GM19025 (cell line): ENCODE measurements at regions not wholly inside any gene's neighbourhood (a gene's known extent, or its start where the extent isn't known, plus 50 kb on each side); places are given as distances from the start of the nearest gene placed in this dataset.
A peak's percentile ranks its signal among the peaks of the same experiment; 100 is the strongest.
"Not testable (repeated sequence)": the region's sequence is repeated elsewhere in the genome, so short reads cannot be mapped to it uniquely, and the experiment has no call there.

Source experiments
- ATAC-seq: cut with Tn5 transposase; IDR thresholded peaks from one replicate; pipeline ENCODE4 v1.9.1; 2021; ENCODE audit warnings: mild to moderate bottlenecking, low read depth, moderate library complexity; ENCODE audit not compliant: unreplicated experiment

GRCh38 chr2:104904889-104905288 lies 51.0 kb downstream of the POU3F3 start:
- ATAC-seq = no peak

- ATAC-seq = no peak
These were observed 55.4 kb downstream of the POU3F3 start for GRCh38 chr2:104909317-104909716.

GRCh38 chr2:104914509-104914908 lies 60.6 kb downstream of the POU3F3 start:
- ATAC-seq = no peak

- no peak for ATAC-seq
These were observed 61.3 kb downstream of the POU3F3 start for GRCh38 chr2:104915107-104915793.

- ATAC-seq = no peak
These were observed 65.2 kb downstream of the POU3F3 start for GRCh38 chr2:104919127-104919526.

- ATAC-seq = no peak
These were observed 69.8 kb downstream of the POU3F3 start for GRCh38 chr2:104923665-104924064.

GRCh38 chr2:104929663-104930062 lies 75.7 kb downstream of the POU3F3 start:
- ATAC-seq = no peak

- no peak for ATAC-seq
These were observed 76.8 kb downstream of the POU3F3 start for GRCh38 chr2:104930732-104931131.

- no peak for ATAC-seq
These were observed 78.3 kb downstream of the POU3F3 start for GRCh38 chr2:104932243-104932642.

GRCh38 chr2:104933151-104933917 lies 79.4 kb downstream of the POU3F3 start:
- ATAC-seq = no peak

GRCh38 chr2:104936527-104936926 lies 82.6 kb downstream of the POU3F3 start:
- no peak for ATAC-seq

GRCh38 chr2:104938231-104938941 lies 84.5 kb downstream of the POU3F3 start:
- peak; percentile 83 for ATAC-seq

GRCh38 chr2:104939570-104940217 lies 85.8 kb downstream of the POU3F3 start:
- no peak for ATAC-seq

GRCh38 chr2:104944495-104944894 lies 90.6 kb downstream of the POU3F3 start:
- ATAC-seq = no peak

- ATAC-seq = no peak
These were observed 91.2 kb downstream of the POU3F3 start for GRCh38 chr2:104945121-104945520.

- ATAC-seq = no peak
These were observed 92.0 kb downstream of the POU3F3 start for GRCh38 chr2:104945866-104946265.

- not testable (repeated sequence) for ATAC-seq
These were observed 90.4 kb upstream of the MRPS9 start for GRCh38 chr2:104947456-104947855.

- ATAC-seq = no peak
These were observed 84.9 kb upstream of the MRPS9 start for GRCh38 chr2:104952976-104953375.

GRCh38 chr2:104965900-104966299 lies 72.0 kb upstream of the MRPS9 start:
- ATAC-seq = no peak

GRCh38 chr2:104969564-104969963 lies 68.3 kb upstream of the MRPS9 start:
- no peak for ATAC-seq

- no peak for ATAC-seq
These were observed 62.5 kb upstream of the MRPS9 start for GRCh38 chr2:104975371-104975770.
